GM19455 (cell line): ENCODE measurements at regions not wholly inside any gene's neighbourhood (a gene's known extent, or its start where the extent isn't known, plus 50 kb on each side); places are given as distances from the start of the nearest gene placed in this dataset.

Experiments
- ATAC-seq: cut with Tn5 transposase; IDR thresholded peaks from one replicate; pipeline ENCODE4 v1.9.1; 2021; ENCODE audit not compliant: unreplicated experiment

GRCh38 chr9:99282406-99282805, 60.3 kb downstream of the SEC61B start:
- no peak for ATAC-seq

DNA sequence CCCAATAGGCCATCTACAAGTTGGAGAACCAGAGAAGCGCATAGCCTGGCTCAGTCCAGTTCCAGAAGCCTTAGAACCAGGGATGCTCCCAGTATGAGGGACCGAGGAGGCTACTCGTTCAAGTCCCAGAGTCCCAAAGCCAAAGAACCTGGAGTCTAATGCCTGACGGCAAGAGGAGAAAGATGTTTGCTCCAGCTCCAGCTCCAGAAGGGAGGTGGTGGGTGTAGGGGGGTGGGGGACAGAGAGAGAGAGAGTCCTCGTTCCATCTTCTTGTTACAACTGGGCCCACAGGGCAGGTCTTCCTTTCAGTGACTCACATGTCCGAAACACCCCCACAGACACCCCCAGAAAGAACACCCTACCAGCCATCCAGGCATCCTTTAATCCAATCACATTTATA, 63.9 kb downstream of the SEC61B start:
- ATAC-seq, result no peak

DNA sequence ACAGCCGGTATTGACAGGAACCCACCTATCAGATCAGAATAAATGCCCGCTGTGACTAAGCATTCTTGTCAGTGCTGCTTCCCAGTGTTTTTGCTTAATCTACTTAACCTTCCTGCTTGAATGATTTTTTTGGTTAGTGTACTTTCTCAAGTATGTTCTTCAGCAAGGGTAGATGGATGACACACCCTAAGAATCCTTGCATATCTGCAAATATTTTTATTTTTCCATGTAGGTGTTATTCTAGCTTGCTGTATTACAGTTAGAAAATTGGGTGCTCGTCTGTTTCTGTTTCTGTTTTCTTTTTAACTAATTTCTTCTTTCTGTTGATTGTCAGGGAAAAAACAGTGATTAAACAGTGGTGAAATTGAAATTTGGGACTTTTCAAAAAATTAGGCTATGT, 64.5 kb downstream of the SEC61B start:
- ATAC-seq, result no peak

GRCh38 chr9:99287641-99288040, 65.6 kb downstream of the SEC61B start:
- no peak for ATAC-seq

DNA sequence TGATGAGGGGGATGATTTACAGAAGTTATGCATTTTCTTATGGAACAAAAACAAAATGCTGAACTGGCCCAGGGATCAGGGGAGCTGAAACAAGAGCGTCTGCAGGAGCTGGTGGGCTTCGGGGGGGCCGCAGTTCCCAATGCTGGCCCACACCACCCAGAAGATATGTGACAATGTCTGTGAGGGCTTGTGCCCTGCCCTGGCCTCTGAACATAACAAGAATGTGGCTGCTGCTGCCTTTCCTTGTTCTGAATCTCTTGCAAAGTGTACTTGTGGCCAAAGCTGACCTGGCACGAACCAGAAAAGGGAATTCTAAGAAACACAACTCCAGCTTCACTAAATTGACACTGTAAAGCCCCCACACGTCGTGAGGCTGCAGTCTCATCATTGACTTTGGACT, 66.7 kb downstream of the SEC61B start:
- no peak for ATAC-seq

GRCh38 chr9:99294850-99295461, 72.9 kb downstream of the SEC61B start:
- ATAC-seq, result no peak

- no peak for ATAC-seq
Measured at GRCh38 chr9:99296291-99296951, 74.3 kb downstream of the SEC61B start.

GRCh38 chr9:99298614-99299013, 76.5 kb downstream of the SEC61B start:
- no peak for ATAC-seq

GRCh38 chr9:99299211-99300102, 77.4 kb downstream of the SEC61B start:
- ATAC-seq, result no peak

DNA sequence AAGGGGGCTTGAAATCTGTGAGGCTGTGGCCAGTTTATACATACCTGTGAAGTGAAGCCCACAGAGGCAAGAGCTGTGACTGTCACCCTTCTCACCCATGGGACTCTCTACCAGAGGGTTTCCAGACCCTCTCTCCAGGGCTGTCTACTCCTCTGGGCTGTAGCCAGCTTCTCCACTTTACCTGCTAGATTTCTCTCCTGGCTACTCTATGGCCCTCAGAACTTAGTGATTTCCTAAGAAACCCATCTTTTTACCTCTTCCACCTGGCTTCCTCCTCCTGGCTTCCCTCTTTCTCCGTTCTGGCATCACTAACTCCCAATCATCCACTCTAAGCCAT, 78.0 kb downstream of the SEC61B start:
- no peak for ATAC-seq

DNA sequence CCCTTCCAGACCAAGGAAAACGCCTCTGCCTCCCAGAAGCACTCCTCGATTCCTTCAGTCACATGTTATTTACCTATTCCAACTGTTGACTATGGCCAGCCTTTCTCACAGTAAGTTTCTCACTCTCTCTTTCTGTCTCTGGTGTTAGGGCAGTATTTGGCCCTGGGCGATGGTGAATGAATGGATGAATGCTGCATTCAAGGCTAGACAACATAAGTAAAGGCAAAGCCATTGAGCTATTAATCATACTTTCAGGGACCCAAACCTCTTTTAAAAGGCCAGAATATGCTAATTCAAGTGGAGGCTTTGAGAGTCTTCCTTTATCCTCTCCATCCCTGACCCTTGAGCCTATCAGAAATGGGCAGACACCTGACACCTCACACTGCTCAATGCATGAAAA, 78.5 kb downstream of the SEC61B start:
- ATAC-seq, result no peak

DNA sequence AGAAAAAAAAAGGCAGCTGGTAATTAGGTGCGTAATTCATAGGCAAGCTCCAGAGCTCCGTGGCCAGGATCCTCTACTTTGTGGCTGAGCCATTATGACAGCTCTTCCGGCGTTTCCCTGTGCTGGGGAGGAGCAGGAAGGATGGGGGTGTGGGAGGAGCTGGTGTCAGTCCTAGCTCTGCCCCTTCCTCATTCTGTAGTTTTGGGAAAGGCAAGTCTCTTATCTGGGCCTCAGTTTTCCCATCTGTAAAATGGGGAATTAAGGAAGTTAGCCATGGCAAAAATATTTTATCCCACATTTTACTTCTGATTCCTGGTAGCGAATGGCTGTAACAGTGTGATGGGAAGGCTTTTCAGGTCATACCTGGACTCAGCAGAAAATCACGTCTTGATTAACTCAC, 81.1 kb downstream of the SEC61B start:
- ATAC-seq, result no peak

GRCh38 chr9:99305124-99305523, 83.0 kb downstream of the SEC61B start:
- ATAC-seq, result no peak

DNA sequence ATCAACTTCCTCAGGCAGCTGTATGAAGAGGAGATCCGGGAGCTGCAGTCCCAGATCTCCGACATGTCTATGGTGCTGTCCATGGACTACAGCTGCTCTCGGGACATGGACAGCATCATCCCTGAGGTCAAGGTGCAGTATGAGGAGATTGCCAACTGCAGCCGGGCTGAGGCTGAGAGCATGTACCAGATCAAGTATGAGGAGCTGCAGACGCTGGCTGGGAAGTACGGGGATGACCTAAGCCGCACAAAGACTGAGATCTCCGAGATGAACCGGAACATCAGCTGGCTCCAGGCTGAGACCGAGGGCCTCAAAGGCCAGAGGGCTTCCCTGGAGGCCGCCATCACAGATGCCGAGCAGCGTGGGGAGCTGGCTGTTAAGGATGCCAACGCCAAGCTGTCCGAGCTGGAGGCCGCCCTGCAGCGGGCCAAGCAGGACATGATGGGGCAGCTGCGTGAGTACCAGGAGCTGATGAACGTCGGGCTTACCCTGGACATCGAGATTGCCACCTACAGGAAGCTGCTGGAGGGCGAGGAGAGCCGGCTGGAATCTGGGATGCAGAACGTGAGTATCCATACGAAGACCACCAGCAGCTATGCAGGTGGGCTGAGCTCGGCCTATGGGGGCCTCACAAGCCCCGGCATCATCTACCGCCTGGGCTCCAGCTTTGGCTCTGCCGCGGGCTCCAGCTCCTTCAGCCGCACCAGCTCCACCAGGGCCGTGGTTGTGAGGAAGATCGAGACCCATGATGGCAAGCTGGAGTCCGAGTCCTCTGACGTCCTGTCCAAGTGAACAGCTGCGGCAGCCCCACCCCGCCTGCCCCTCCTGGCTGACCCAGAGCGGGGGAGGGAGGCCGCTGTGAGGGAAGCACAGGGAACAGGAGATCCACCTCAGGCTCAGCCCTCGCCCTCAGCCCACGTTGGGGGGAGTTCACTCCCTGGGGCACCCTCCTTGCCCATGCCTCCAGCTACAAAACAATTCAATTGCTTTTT, 84.0 kb downstream of the SEC61B start:
- ATAC-seq, result no peak

GRCh38 chr9:99307851-99308250, 85.8 kb downstream of the SEC61B start:
- no peak for ATAC-seq

DNA sequence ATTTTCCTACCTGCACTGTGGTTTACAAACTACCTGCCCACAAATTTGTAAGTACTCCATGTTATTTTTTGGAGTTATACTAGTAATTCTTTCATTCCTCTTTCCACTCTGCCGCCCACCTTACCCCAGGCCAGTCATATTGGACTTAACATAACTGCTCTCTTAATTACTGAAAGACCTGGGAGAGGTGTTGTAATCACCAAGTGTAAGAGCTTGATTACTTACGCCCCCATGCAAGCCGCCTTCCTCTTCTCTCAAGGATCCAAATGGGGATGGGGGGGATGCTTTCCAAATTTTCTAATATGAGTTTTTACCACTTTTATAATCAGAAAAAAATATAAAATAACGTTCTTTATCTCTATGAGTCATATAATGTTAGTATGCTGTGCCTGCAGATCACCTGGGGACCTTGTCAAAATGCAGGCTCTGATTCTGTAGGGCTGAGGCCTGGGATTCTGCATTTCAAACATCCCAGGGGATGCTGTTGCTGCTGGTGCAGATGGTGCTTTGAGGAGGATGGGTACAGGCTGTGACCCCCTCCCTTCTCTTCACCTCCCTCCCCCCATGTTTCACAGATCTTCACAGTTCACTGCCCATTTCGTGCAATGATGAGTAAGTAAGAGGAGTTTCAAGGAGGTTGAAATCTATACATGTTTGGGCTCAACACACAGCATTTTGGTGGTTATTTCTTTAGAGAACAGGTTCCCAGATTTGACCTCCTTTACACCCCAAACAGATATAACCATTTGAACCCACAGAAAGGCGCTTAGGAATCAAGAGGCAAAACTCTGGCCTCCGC, 87.3 kb downstream of the SEC61B start:
- ATAC-seq, result no peak

- no peak for ATAC-seq
Measured at GRCh38 chr9:99312736-99313135, 90.7 kb downstream of the SEC61B start.

DNA sequence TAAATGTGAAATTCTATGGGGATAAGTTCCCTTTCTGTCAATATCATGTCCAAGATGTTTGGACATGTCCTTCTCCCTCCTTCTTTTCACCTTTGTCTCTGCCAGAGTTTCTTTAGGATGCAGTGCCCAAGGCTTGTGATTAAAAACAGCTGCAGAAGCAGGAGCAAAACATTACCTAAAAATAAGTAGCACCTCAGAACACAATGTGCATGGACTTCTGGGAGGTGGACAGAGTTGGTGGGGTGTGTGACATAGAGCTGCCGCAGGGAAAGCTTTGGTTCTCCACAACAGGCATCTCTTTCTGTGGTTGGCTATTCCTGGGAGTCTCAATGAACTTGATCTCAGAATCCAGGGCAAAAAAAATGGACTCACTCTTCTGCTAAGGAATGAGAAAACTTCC, 97.0 kb downstream of the SEC61B start:
- ATAC-seq, result no peak

DNA sequence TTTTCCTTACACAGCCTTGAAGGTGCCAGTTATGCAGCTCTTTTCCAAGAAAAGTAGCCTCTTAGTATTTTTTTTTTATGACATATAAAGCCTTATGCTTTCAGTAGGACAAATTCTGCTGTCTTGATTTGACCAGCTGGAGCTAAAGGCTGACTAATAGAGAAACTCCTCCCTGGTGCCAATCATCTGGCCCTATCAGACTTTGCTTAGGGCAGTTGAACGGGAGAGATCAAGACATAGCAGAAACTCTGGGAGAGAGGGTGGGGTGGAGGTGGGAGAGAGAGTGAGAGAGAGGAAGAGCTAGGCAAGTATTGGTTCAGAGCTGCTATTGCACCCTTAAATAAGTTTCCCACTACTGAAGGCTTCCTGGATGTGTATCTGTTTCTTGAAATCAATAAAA, 100.2 kb downstream of the SEC61B start:
- no peak for ATAC-seq
